ENCODE measurements at regions not wholly inside any gene's neighbourhood (a gene's known extent, or its start where the extent isn't known, plus 50 kb on each side); places are given as distances from the start of the nearest gene placed in this dataset.

DNA sequence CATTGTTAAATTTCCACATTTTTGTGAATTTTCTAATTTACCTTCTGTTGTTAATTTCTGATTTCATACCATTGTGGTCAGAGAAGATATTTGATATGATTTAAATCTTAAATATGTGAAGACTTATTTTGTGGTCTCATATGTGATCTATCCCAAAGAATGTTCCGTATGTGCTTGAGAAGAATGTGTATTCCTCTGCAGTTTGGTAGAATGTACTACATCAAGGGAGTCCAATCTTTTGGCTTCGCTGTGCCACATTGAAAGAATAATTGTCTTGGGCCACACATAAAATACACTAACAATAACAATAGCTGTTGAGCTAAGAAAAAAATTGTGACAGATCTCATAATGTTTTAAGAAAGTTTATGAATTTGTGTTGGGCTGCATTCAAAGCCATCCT, 140.7 kb upstream of the PRNP start:
- Histone ChIP-seq H3K9me3 (replicated peaks; ENCODE audit: control insufficient read depth, insufficient read depth, low read length) (no peaks in the 10 kb centered on the region), H3K27ac (ENCODE audit: control insufficient read depth, insufficient read depth) (no peak overlapping the region), H3K79me2 (ENCODE audit: control insufficient read depth, insufficient read depth, low read length) (no peaks in the 10 kb centered on the region), H3K4me1 (ENCODE audit: control insufficient read depth, insufficient read depth, low read length) (no peaks in the 10 kb centered on the region), H2AFZ (ENCODE audit: control insufficient read depth, low read depth, low read length) (no peak overlapping the region), H3K27me3 (replicated peaks in 1 of 2; ENCODE audit: control insufficient read depth in 2 of 2, insufficient read depth in 2 of 2, low read length in 1 of 2) (no peaks in the 10 kb centered on the region; a peak in 2 of 4 replicates), H3K9ac (ENCODE audit: control insufficient read depth, insufficient read depth, low read length) (no peak overlapping the region), H3K36me3 (ENCODE audit: control insufficient read depth in 2 of 2, insufficient read depth in 2 of 2, low read length in 1 of 2) (no peaks in the 10 kb centered on the region), H4K20me1 (ENCODE audit: control insufficient read depth, insufficient read depth) (no peaks in the 10 kb centered on the region), H3K4me3 (no peak overlapping the region), H3K4me2 (ENCODE audit: control insufficient read depth, insufficient read depth) (no peak overlapping the region)
- DNase-seq (ENCODE audit: low read depth, low spot score) (no peak), FAIRE-seq (no peak), ATAC-seq (no peak)
- intact Hi-C loops (cut with micrococcal nuclease; ENCODE audit: unreplicated experiment), result no loop called here
- ChIA-PET POLR2A (no interaction called here), CTCF (no interaction called here), SMC1A (ENCODE audit: uncharacterized antibody, unreplicated experiment) (no interaction called here), RAD21 (ENCODE audit: unreplicated experiment) (no interaction called here)
- 31% methylated on average over 2 of the region's 2 CpGs for WGBS (ENCODE audit: insufficient coverage, insufficient replicate concordance, low lambda C conversion rate, missing lambda C conversion rate)
- no TSS peak for BruUV-seq (replicated peaks)
- in situ Hi-C loops (cut with MboI), result no loop called here
- no peak for TF ChIP-seq IRF4 (IDR thresholded peaks at IDR 0.05; ENCODE audit: low read depth, low read length)
- no peak for TF ChIP-seq TCF12 (IDR thresholded peaks at IDR 0.05; ENCODE audit: low read depth, low read length)
- TF ChIP-seq STAT3 (IDR thresholded peaks at IDR 0.05; ENCODE audit: low read depth, low read length), result no peak
- TF ChIP-seq CHD1 (IDR thresholded peaks at IDR 0.05; ENCODE audit: low read depth, low read length), result no peak
- no peak for TF ChIP-seq SIN3A (IDR thresholded peaks at IDR 0.05; ENCODE audit: low read depth, low read length)
- no peak for TF ChIP-seq YY1 (IDR thresholded peaks at IDR 0.05; ENCODE audit: low read depth, low read length)
- no peak for TF ChIP-seq PAX5 (IDR thresholded peaks at IDR 0.05; ENCODE audit: borderline replicate concordance, low read depth, low read length)
- no peak for TF ChIP-seq SMAD1 (IDR thresholded peaks at IDR 0.05; ENCODE audit: low read depth, partially characterized antibody)
- no peak for TF ChIP-seq IKZF1 (conservative IDR thresholded peaks at IDR 0.05)
- TF ChIP-seq GABPA (IDR thresholded peaks at IDR 0.05; ENCODE audit: low read depth), result no peak
- TF ChIP-seq ZNF217 (IDR thresholded peaks at IDR 0.05), result no peak
- TF ChIP-seq ESRRA (IDR thresholded peaks at IDR 0.05; ENCODE audit: low read length), result no peak
- TF ChIP-seq, protein P1, sequence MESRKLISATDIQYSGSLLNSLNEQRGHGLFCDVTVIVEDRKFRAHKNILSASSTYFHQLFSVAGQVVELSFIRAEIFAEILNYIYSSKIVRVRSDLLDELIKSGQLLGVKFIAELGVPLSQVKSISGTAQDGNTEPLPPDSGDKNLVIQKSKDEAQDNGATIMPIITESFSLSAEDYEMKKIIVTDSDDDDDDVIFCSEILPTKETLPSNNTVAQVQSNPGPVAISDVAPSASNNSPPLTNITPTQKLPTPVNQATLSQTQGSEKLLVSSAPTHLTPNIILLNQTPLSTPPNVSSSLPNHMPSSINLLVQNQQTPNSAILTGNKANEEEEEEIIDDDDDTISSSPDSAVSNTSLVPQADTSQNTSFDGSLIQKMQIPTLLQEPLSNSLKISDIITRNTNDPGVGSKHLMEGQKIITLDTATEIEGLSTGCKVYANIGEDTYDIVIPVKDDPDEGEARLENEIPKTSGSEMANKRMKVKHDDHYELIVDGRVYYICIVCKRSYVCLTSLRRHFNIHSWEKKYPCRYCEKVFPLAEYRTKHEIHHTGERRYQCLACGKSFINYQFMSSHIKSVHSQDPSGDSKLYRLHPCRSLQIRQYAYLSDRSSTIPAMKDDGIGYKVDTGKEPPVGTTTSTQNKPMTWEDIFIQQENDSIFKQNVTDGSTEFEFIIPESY (IDR thresholded peaks at IDR 0.05), result no peak
- TF ChIP-seq RUNX3 (IDR thresholded peaks at IDR 0.05; ENCODE audit: low read length), result no peak
- TF ChIP-seq CBFB (IDR thresholded peaks at IDR 0.05; ENCODE audit: low read depth), result no peak
- no peak for TF ChIP-seq ZNF687 (IDR thresholded peaks at IDR 0.05)
- TF ChIP-seq WRNIP1 (IDR thresholded peaks at IDR 0.05; ENCODE audit: borderline replicate concordance, low read depth, low read length), result no peak

Measured in GM12878 (cell line).